ENCODE measurements at regions not wholly inside any gene's neighbourhood (a gene's known extent, or its start where the extent isn't known, plus 50 kb on each side); places are given as distances from the start of the nearest gene placed in this dataset.

GRCh38 chr3:64939309-64939708, 251.5 kb upstream of the ADAMTS9 start:
- DNase-seq = no peak

GRCh38 chr3:64936556-64936955, 248.8 kb upstream of the ADAMTS9 start:
- DNase-seq = no peak

- no peak for DNase-seq
Observed at GRCh38 chr3:64935971-64936370, 248.2 kb upstream of the ADAMTS9 start.

GRCh38 chr3:64932666-64933342, 245.0 kb upstream of the ADAMTS9 start:
- no peak for DNase-seq

- DNase-seq = no peak
Observed at GRCh38 chr3:64932016-64932518, 244.3 kb upstream of the ADAMTS9 start.

GRCh38 chr3:64930891-64931290, 243.1 kb upstream of the ADAMTS9 start:
- no peak for DNase-seq

- DNase-seq = no peak
Observed at GRCh38 chr3:64928683-64929082, 240.9 kb upstream of the ADAMTS9 start.

- DNase-seq = no peak
Observed at GRCh38 chr3:64927689-64928088, 239.9 kb upstream of the ADAMTS9 start.

- no peak for DNase-seq
Observed at GRCh38 chr3:64925575-64925974, 237.8 kb upstream of the ADAMTS9 start.

GRCh38 chr3:64924961-64925360, 237.2 kb upstream of the ADAMTS9 start:
- no peak for DNase-seq

- DNase-seq = no peak
Observed at GRCh38 chr3:64922213-64922612, 234.4 kb upstream of the ADAMTS9 start.

GRCh38 chr3:64921281-64922065, 233.7 kb upstream of the ADAMTS9 start:
- DNase-seq = no peak

- no peak for DNase-seq
Observed at GRCh38 chr3:64919934-64920333, 232.1 kb upstream of the ADAMTS9 start.

GRCh38 chr3:64918989-64919388, 231.2 kb upstream of the ADAMTS9 start:
- DNase-seq = no peak

GRCh38 chr3:64917914-64918453, 230.2 kb upstream of the ADAMTS9 start:
- no peak for DNase-seq

GRCh38 chr3:64916937-64917336, 229.1 kb upstream of the ADAMTS9 start:
- no peak for DNase-seq

- no peak for DNase-seq
Observed at GRCh38 chr3:64916192-64916798, 228.5 kb upstream of the ADAMTS9 start.

- DNase-seq = no peak
Observed at GRCh38 chr3:64915778-64916177, 228.0 kb upstream of the ADAMTS9 start.

GRCh38 chr3:64913515-64913914, 225.7 kb upstream of the ADAMTS9 start:
- no peak for DNase-seq

GRCh38 chr3:64911138-64911537, 223.3 kb upstream of the ADAMTS9 start:
- no peak for DNase-seq

- DNase-seq = no peak
Observed at GRCh38 chr3:64909757-64910467, 222.1 kb upstream of the ADAMTS9 start.

- no peak for DNase-seq
Observed at GRCh38 chr3:64909011-64909410, 221.2 kb upstream of the ADAMTS9 start.

- no peak for DNase-seq
Observed at GRCh38 chr3:64908251-64908685, 220.5 kb upstream of the ADAMTS9 start.

All from DMS153 (cell line).